ENCODE measurements at regions not wholly inside any gene's neighbourhood (a gene's known extent, or its start where the extent isn't known, plus 50 kb on each side); places are given as distances from the start of the nearest gene placed in this dataset.

DNA sequence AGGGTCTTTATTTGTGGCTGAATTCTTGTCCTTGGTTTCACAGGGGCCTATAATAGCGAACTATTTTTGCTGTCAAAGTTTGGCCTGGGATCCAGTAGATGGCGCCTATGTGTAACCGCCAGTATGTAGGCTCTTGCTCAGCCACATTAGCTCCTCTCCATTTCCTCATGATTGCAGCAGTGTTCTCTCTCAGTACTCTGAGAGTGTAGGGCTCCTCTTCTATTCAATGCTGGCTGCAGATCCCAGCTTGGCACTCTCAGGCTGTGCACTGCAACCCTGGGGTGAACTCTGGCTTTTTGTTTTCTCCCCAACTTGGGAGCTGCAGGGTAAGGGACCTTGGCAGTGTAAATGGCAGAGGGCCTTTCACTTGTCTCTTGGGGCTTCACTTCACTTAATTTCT is 344.6 kb upstream of the CHAC2 start:
- TF ChIP-seq EZH2 (IDR thresholded peaks at IDR 0.05; ENCODE audit: insufficient read depth, poor library complexity, severe bottlenecking) (no peak), EZH2phosphoT487 (IDR thresholded peaks at IDR 0.05; ENCODE audit: insufficient read depth, low read depth) (no peak)

All from GM23248 (cell line).